ENCODE measurements at regions not wholly inside any gene's neighbourhood (a gene's known extent, or its start where the extent isn't known, plus 50 kb on each side); places are given as distances from the start of the nearest gene placed in this dataset.

GRCh38 chr11:122346006-122346405 is 230.0 kb upstream of the BLID start:
- ChIA-PET CTCF (no interaction called here), POLR2A (no interaction called here)
- H3K4me3 ChIP-seq (ENCODE audit: low read depth, low read length) = no peak overlapping the region
- no peak for TF ChIP-seq CTCF (IDR thresholded peaks at IDR 0.05; ENCODE audit: insufficient read depth, low read length, missing control alignments)
- no peak for DNase-seq (ENCODE audit: low read depth, low spot score)

- no peak overlapping the region for H3K4me3 ChIP-seq (ENCODE audit: low read depth, low read length)
- TF ChIP-seq CTCF (IDR thresholded peaks at IDR 0.05; ENCODE audit: insufficient read depth, low read length, missing control alignments) = no peak
- ChIA-PET CTCF (no interaction called here), POLR2A (no interaction called here)
- DNase-seq (ENCODE audit: low read depth, low spot score) = no peak
Observed at GRCh38 chr11:122345586-122345985, 229.6 kb upstream of the BLID start.

GRCh38 chr11:122344215-122344614 is 228.2 kb upstream of the BLID start:
- DNase-seq (ENCODE audit: low read depth, low spot score) = peak; percentile 55
- ChIA-PET CTCF (no interaction called here), POLR2A (no interaction called here)
- H3K4me3 ChIP-seq (ENCODE audit: low read depth, low read length) = no peak overlapping the region
- no peak for TF ChIP-seq CTCF (IDR thresholded peaks at IDR 0.05; ENCODE audit: insufficient read depth, low read length, missing control alignments)

GRCh38 chr11:122343210-122343609 is 227.2 kb upstream of the BLID start:
- no peak for TF ChIP-seq CTCF (IDR thresholded peaks at IDR 0.05; ENCODE audit: insufficient read depth, low read length, missing control alignments)

GRCh38 chr11:122342089-122342744 is 226.2 kb upstream of the BLID start:
- no peak for TF ChIP-seq CTCF (IDR thresholded peaks at IDR 0.05; ENCODE audit: insufficient read depth, low read length, missing control alignments)
- DNase-seq (ENCODE audit: low read depth, low spot score) = no peak
- ChIA-PET CTCF (no interaction called here), POLR2A (no interaction called here)
- H3K4me3 ChIP-seq (ENCODE audit: low read depth, low read length) = no peak overlapping the region

More at GRCh38 chr11:122343210-122343609, 227.2 kb upstream of the BLID start:
- no peak for DNase-seq (ENCODE audit: low read depth, low spot score)
- CTCF ChIA-PET = no interaction called here
- H3K4me3 ChIP-seq (ENCODE audit: low read depth, low read length) = no peak overlapping the region
- POLR2A ChIA-PET = no interaction called here

GRCh38 chr11:122341477-122341876 is 225.5 kb upstream of the BLID start:
- no peak for TF ChIP-seq CTCF (IDR thresholded peaks at IDR 0.05; ENCODE audit: insufficient read depth, low read length, missing control alignments)
- POLR2A ChIA-PET = no interaction called here
- no peak overlapping the region for H3K4me3 ChIP-seq (ENCODE audit: low read depth, low read length)
- CTCF ChIA-PET = no interaction called here
- DNase-seq (ENCODE audit: low read depth, low spot score) = no peak

Data from AG04449 (cell line).